ENCODE measurements at regions not wholly inside any gene's neighbourhood (a gene's known extent, or its start where the extent isn't known, plus 50 kb on each side); places are given as distances from the start of the nearest gene placed in this dataset.

GRCh38 chr12:63083046-63083445, 68.0 kb downstream of the AVPR1A start:
- Mint-ChIP-seq H3K4me3 (no peak overlapping the region), H3K4me1 (peaks cover 37% of the 10 kb centered on the region), H3K36me3 (no peaks in the 10 kb centered on the region), H3K9me3 (no peaks in the 10 kb centered on the region), H3K27me3 (ENCODE audit: low read depth) (no peaks in the 10 kb centered on the region), H3K27ac (no peak overlapping the region)
- TF ChIP-seq E2F4 (CRISPR knock-in tag; IDR thresholded peaks at IDR 0.05; ENCODE audit: borderline replicate concordance, low read depth): no peak
- no peak for TF ChIP-seq FOXK1 (CRISPR knock-in tag; IDR thresholded peaks at IDR 0.05)
- TF ChIP-seq JUN (CRISPR knock-in tag; IDR thresholded peaks at IDR 0.05): no peak
- TF ChIP-seq, protein P1, sequence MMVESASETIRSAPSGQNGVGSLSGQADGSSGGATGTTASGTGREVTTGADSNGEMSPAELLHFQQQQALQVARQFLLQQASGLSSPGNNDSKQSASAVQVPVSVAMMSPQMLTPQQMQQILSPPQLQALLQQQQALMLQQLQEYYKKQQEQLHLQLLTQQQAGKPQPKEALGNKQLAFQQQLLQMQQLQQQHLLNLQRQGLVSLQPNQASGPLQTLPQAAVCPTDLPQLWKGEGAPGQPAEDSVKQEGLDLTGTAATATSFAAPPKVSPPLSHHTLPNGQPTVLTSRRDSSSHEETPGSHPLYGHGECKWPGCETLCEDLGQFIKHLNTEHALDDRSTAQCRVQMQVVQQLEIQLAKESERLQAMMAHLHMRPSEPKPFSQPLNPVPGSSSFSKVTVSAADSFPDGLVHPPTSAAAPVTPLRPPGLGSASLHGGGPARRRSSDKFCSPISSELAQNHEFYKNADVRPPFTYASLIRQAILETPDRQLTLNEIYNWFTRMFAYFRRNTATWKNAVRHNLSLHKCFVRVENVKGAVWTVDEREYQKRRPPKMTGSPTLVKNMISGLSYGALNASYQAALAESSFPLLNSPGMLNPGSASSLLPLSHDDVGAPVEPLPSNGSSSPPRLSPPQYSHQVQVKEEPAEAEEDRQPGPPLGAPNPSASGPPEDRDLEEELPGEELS (CRISPR knock-in tag; IDR thresholded peaks at IDR 0.05): no peak
- TF ChIP-seq, protein P2, sequence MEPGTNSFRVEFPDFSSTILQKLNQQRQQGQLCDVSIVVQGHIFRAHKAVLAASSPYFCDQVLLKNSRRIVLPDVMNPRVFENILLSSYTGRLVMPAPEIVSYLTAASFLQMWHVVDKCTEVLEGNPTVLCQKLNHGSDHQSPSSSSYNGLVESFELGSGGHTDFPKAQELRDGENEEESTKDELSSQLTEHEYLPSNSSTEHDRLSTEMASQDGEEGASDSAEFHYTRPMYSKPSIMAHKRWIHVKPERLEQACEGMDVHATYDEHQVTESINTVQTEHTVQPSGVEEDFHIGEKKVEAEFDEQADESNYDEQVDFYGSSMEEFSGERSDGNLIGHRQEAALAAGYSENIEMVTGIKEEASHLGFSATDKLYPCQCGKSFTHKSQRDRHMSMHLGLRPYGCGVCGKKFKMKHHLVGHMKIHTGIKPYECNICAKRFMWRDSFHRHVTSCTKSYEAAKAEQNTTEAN (CRISPR knock-in tag; IDR thresholded peaks at IDR 0.05): no peak
- ChIA-PET CTCF (no interaction called here), POLR2A (no interaction called here)
- DNase-seq (ENCODE audit: low spot score): no peak
- no peak for ATAC-seq

- no peaks in the 10 kb centered on the region for H3K27me3 Mint-ChIP-seq (ENCODE audit: low read depth)
- no peak overlapping the region for H3K27ac Mint-ChIP-seq
- ATAC-seq (no peak), DNase-seq (ENCODE audit: low spot score) (no peak)
- CTCF ChIA-PET: interaction anchor here (1.8 kb wide), 1 partner anchor 11 kb away, joined by 5 read pairs; no protein-coding TSS in a partner anchor
- POLR2A ChIA-PET: no interaction called here
- no peaks in the 10 kb centered on the region for H3K9me3 Mint-ChIP-seq
- H3K4me1 Mint-ChIP-seq: peaks cover 20% of the 10 kb centered on the region
- TF ChIP-seq NFATC4 (CRISPR knock-in tag; IDR thresholded peaks at IDR 0.05) (no peak), USF1 (CRISPR knock-in tag; IDR thresholded peaks at IDR 0.05) (no peak), SOX15 (CRISPR knock-in tag; IDR thresholded peaks at IDR 0.05) (no peak), IRF2 (CRISPR knock-in tag; IDR thresholded peaks at IDR 0.05; ENCODE audit: borderline replicate concordance, low read depth) (no peak)
- no peak overlapping the region for H3K4me3 Mint-ChIP-seq
- H3K36me3 Mint-ChIP-seq: no peaks in the 10 kb centered on the region
Observed at GRCh38 chr12:63079791-63080502, 71.1 kb downstream of the AVPR1A start.

- no peak for TF ChIP-seq ZNF121 (CRISPR knock-in tag; IDR thresholded peaks at IDR 0.05)
- TF ChIP-seq ETV6 (CRISPR knock-in tag; IDR thresholded peaks at IDR 0.05): no peak
- no peak for TF ChIP-seq USF2 (CRISPR knock-in tag; IDR thresholded peaks at IDR 0.05)
- TF ChIP-seq ZNF317 (CRISPR knock-in tag; IDR thresholded peaks at IDR 0.05; ENCODE audit: borderline replicate concordance, low read depth): no peak
- no peak for TF ChIP-seq NFE2L1 (CRISPR knock-in tag; IDR thresholded peaks at IDR 0.05)
- TF ChIP-seq, protein P3, sequence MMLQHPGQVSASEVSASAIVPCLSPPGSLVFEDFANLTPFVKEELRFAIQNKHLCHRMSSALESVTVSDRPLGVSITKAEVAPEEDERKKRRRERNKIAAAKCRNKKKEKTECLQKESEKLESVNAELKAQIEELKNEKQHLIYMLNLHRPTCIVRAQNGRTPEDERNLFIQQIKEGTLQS (CRISPR knock-in tag; conservative IDR thresholded peaks at IDR 0.05): no peak
- TF ChIP-seq SMAD4 (CRISPR knock-in tag; IDR thresholded peaks at IDR 0.05): no peak
- no peak for TF ChIP-seq ZBTB21 (CRISPR knock-in tag; IDR thresholded peaks at IDR 0.05; ENCODE audit: borderline replicate concordance)
- TF ChIP-seq SOX15 (CRISPR knock-in tag; IDR thresholded peaks at IDR 0.05): no peak
- no peak for TF ChIP-seq MXD4 (CRISPR knock-in tag; IDR thresholded peaks at IDR 0.05; ENCODE audit: borderline replicate concordance)
- Mint-ChIP-seq H3K36me3 (no peaks in the 10 kb centered on the region), H3K9me3 (peaks cover 4% of the 10 kb centered on the region), H3K27me3 (ENCODE audit: low read depth) (no peaks in the 10 kb centered on the region; the same call in 1 of the 2 replicates), H3K27ac (no peak overlapping the region), H3K4me3 (no peak overlapping the region), H3K4me1 (peaks cover 10% of the 10 kb centered on the region)
- ChIA-PET POLR2A (no interaction called here), CTCF (interaction anchor here (0.6 kb wide), 1 partner anchor 68 kb away, joined by 3 read pairs; no protein-coding TSS in a partner anchor)
- ATAC-seq (no peak), DNase-seq (ENCODE audit: low spot score) (no peak)
Observed at GRCh38 chr12:63078906-63079305, 72.1 kb downstream of the AVPR1A start.
